Endodermal cell (in vitro differentiated cells): ENCODE measurements at regions not wholly inside any gene's neighbourhood (a gene's known extent, or its start where the extent isn't known, plus 50 kb on each side); places are given as distances from the start of the nearest gene placed in this dataset.

Experiments used
- DNase-seq: peaks from one replicate; pipeline ENCODE4 v3.0.0-alpha.2; 2017
- H3K27ac ChIP-seq: 2 replicates; pipeline ENCODE4 v1.5.1; 2013; ENCODE audit warnings: mild to moderate bottlenecking, low read depth, low read length, moderate library complexity
- H3K27me3 ChIP-seq: 2 replicates; pipeline ENCODE4 v1.6.1; 2013; ENCODE audit warnings: mild to moderate bottlenecking, low read length, moderate library complexity; ENCODE audit not compliant: insufficient read depth, control insufficient read depth, poor library complexity, severe bottlenecking
- H3K36me3 ChIP-seq: 2 replicates; pipeline ENCODE4 v1.7.0; 2013; ENCODE audit warnings: mild to moderate bottlenecking, low read length, moderate library complexity; ENCODE audit not compliant: control insufficient read depth, insufficient read depth
- H3K4me1 ChIP-seq: one replicate; pipeline ENCODE4 v1.7.0; 2013; ENCODE audit warnings: low read length; ENCODE audit not compliant: control insufficient read depth, insufficient read depth
- H3K4me3 ChIP-seq: 2 replicates; pipeline ENCODE4 v1.5.1; 2013; ENCODE audit warnings: mild to moderate bottlenecking, low read length, moderate library complexity
- H3K9ac ChIP-seq: 2 replicates; pipeline ENCODE4 v1.6.1; 2013; ENCODE audit warnings: mild to moderate bottlenecking, low read length, moderate library complexity; ENCODE audit not compliant: poor library complexity, severe bottlenecking; ENCODE audit errors: extremely low read depth
- H3K9me3 ChIP-seq: 2 replicates; pipeline ENCODE4 v1.6.1; 2013; ENCODE audit warnings: mild to moderate bottlenecking, low read length, moderate library complexity; ENCODE audit not compliant: control insufficient read depth
- H3K27ac Mint-ChIP-seq: 2 replicates; pipeline ENCODE4 v1.8.0; 2020; ENCODE audit warnings: mixed read lengths
- H3K27me3 Mint-ChIP-seq: 2 replicates; pipeline ENCODE4 v1.8.0; 2021; ENCODE audit warnings: mild to moderate bottlenecking, mixed read lengths; ENCODE audit not compliant: insufficient read depth
- H3K36me3 Mint-ChIP-seq: 2 replicates; pipeline ENCODE4 v1.8.0; 2020; ENCODE audit warnings: low read depth, mixed read lengths
- H3K4me1 Mint-ChIP-seq: 2 replicates; pipeline ENCODE4 v1.8.0; 2020; ENCODE audit warnings: mixed read lengths
- H3K4me3 Mint-ChIP-seq: 2 replicates; pipeline ENCODE4 v1.8.0; 2020; ENCODE audit warnings: mild to moderate bottlenecking, moderate library complexity, mixed read lengths
- H3K9me3 Mint-ChIP-seq: 2 replicates; pipeline ENCODE4 v1.8.0; 2020; ENCODE audit warnings: mild to moderate bottlenecking, mixed read lengths
- CTCF ChIP-seq: fragments of 200-600 bp; sonication (generic); conservative IDR thresholded peaks from 2 replicates; pipeline ENCODE4 v1.5.0; 2021; ENCODE audit warnings: antibody characterized with exemption, mild to moderate bottlenecking
- WGBS, 2 experiments: methylation state at CpG; one replicate each; pipeline versions ENCODE4 v1.1.5 to v1.1.7; 2013; ENCODE audit warnings: missing lambda C conversion rate in 2 of 2, mixed read lengths in 1 of 2; ENCODE audit not compliant: insufficient coverage in 1 of 2, insufficient read length in 1 of 2; 5-methylcytosine and 5-hydroxymethylcytosine counted together

DNA sequence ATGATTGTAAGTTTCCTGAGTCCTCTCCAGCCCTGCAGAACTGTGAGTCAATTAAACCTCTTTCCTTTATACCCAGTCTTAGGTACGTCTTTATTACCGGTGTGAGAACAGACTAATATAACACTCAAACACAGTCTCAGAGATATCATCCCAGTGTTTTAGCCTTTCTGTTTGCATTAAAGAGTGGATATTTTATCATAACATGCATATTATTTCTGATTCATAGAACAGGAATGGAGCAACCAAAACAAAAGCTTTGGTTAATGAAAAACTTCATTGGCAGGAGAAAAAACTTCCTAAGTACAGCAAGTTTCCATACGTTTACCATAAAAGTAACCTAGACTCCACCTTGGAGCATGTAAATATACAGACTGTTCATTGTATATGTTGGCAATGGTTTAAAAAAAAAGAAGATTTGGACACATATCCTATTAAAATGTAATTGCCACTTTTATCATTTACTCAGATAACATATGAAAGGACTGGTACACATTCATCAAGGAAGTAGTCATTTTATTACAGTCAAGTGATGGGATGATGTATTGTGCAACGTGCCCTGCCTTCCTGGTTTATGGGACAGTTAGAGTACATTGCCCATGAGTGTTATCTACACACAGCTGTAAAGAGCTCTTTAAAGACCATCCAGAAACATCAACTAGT lies 144.8 kb downstream of the ETS2 start:
- Mint-ChIP-seq H3K4me1 (peaks cover 32% of the 10 kb centered on the region), H3K36me3 (peaks cover 2% of the 10 kb centered on the region), H3K9me3 (peaks cover 6% of the 10 kb centered on the region), H3K27me3 (peaks cover 15% of the 10 kb centered on the region), H3K27ac (no peak overlapping the region), H3K4me3 (no peak overlapping the region)
- peaks cover 11% of the 10 kb centered on the region for H3K4me1 ChIP-seq
- no peaks in the 10 kb centered on the region for H3K36me3 ChIP-seq
- H3K9ac ChIP-seq: no peak overlapping the region
- TF ChIP-seq CTCF: no peak
- H3K27me3 ChIP-seq: no peaks in the 10 kb centered on the region
- H3K27ac ChIP-seq: no peak overlapping the region
- H3K9me3 ChIP-seq: peaks cover 12% of the 10 kb centered on the region
- DNase-seq: no peak
- WGBS, 2 experiments: 78 to 82% methylated on average over 3 to 4 of the region's 4 CpGs
- no peak overlapping the region for H3K4me3 ChIP-seq

DNA sequence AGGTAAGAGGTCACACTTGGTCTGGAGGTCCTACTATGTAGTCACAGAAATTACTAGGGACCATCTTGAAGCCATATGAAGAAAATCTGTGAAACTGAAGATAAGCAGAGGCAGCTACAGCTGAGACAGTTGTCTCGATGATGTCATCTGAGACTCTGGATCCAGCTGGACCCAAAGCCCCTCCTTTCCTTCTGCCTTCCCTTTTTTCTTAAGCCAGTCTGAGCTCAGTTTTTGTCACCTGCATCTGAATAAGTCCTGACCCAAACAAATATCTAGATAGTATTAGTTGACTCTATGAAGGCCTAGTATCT lies 143.3 kb downstream of the ETS2 start:
- no peak overlapping the region for H3K27ac ChIP-seq
- DNase-seq: no peak
- H3K36me3 ChIP-seq: no peaks in the 10 kb centered on the region
- H3K4me1 ChIP-seq: peaks cover 9% of the 10 kb centered on the region
- peaks cover 2% of the 10 kb centered on the region for H3K36me3 Mint-ChIP-seq
- no peak overlapping the region for H3K27ac Mint-ChIP-seq
- H3K4me3 ChIP-seq: no peak overlapping the region
- peaks cover 7% of the 10 kb centered on the region for H3K9me3 Mint-ChIP-seq
- no peak overlapping the region for H3K4me3 Mint-ChIP-seq
- peaks cover 15% of the 10 kb centered on the region for H3K27me3 Mint-ChIP-seq
- peaks cover 12% of the 10 kb centered on the region for H3K9me3 ChIP-seq
- H3K27me3 ChIP-seq: no peaks in the 10 kb centered on the region
- no peak overlapping the region for H3K9ac ChIP-seq
- no peak for TF ChIP-seq CTCF
- peaks cover 26% of the 10 kb centered on the region for H3K4me1 Mint-ChIP-seq
- WGBS, 2 experiments: 93 to 100% methylated on average over 1 of the region's 1 CpG

GRCh38 chr21:38948377-38949069 lies 142.8 kb downstream of the ETS2 start:
- Mint-ChIP-seq H3K4me3 (no peak overlapping the region), H3K9me3 (peaks cover 7% of the 10 kb centered on the region), H3K27ac (no peak overlapping the region), H3K4me1 (peaks cover 21% of the 10 kb centered on the region), H3K27me3 (peaks cover 15% of the 10 kb centered on the region), H3K36me3 (peaks cover 2% of the 10 kb centered on the region)
- peaks cover 9% of the 10 kb centered on the region for H3K4me1 ChIP-seq
- TF ChIP-seq CTCF: no peak
- DNase-seq: no peak
- H3K27me3 ChIP-seq: no peaks in the 10 kb centered on the region
- 92 to 100% methylated on average over 1 to 4 of the region's 4 CpGs for WGBS, 2 experiments
- H3K4me3 ChIP-seq: no peak overlapping the region
- no peaks in the 10 kb centered on the region for H3K36me3 ChIP-seq
- H3K9ac ChIP-seq: no peak overlapping the region
- peaks cover 12% of the 10 kb centered on the region for H3K9me3 ChIP-seq
- H3K27ac ChIP-seq: no peak overlapping the region
